H1 (cell line): ENCODE measurements at regions not wholly inside any gene's neighbourhood (a gene's known extent, or its start where the extent isn't known, plus 50 kb on each side); places are given as distances from the start of the nearest gene placed in this dataset.

Source experiments
- CTCF ChIA-PET: fragments of 300-600 bp; sonication (Branson Sonifier 250); formaldehyde crosslinking; loops from one replicate; lab custom pipeline; 2021; ENCODE audit not compliant: partially characterized antibody; lab: Charles Lee
- POLR2A ChIA-PET: fragments of 300-600 bp; sonication (Branson Sonifier 250); formaldehyde crosslinking; loops from one replicate; lab custom pipeline; 2021; ENCODE audit warnings: inconsistent platforms; ENCODE audit not compliant: partially characterized antibody; lab: Charles Lee
- DNase-seq, 2 experiments: peaks; one replicate each; pipeline versions ENCODE4 v3.0.0 to v3.0.0-alpha.2; 2010 to 2022; ENCODE audit warnings: low spot score in 2 of 2, low read depth in 1 of 2, mixed read lengths in 1 of 2
- FAIRE-seq: peaks from 2 replicates; lab custom pipeline; 2011; peaks lifted over from hg19 to GRCh38; lab: Jason Lieb, UNC
- H2AFZ ChIP-seq: 2 replicates; pipeline ENCODE4 v1.8.1; 2012; ENCODE audit warnings: low read length, inconsistent platforms
- H2AK5ac ChIP-seq: 2 replicates; pipeline ENCODE4 v1.6.1; 2013; ENCODE audit warnings: low read depth, low read length
- H2BK120ac ChIP-seq: replicated peaks from 2 replicates; pipeline ENCODE3; 2013; ENCODE audit warnings: low read depth, low read length, inconsistent platforms
- H2BK12ac ChIP-seq: 2 replicates; pipeline ENCODE4 v1.6.1; 2013; ENCODE audit warnings: low read depth, low read length
- H2BK15ac ChIP-seq: 2 replicates; pipeline ENCODE4 v1.6.1; 2013; ENCODE audit warnings: low read length
- H2BK20ac ChIP-seq: 2 replicates; pipeline ENCODE4 v1.6.1; 2013; ENCODE audit warnings: low read length
- H2BK5ac ChIP-seq: 2 replicates; pipeline ENCODE4 v1.6.1; 2013; ENCODE audit warnings: low read depth, low read length
- H3K14ac ChIP-seq: 2 replicates; pipeline ENCODE4 v1.6.1; 2013; ENCODE audit warnings: inconsistent platforms; ENCODE audit not compliant: insufficient read length
- H3K18ac ChIP-seq: 2 replicates; pipeline ENCODE4 v1.6.1; 2013; ENCODE audit warnings: low read length; ENCODE audit errors: extremely low read depth
- H3K23ac ChIP-seq: 2 replicates; pipeline ENCODE4 v1.6.1; 2013; ENCODE audit warnings: inconsistent platforms; ENCODE audit not compliant: insufficient read length
- H3K23me2 ChIP-seq: 2 replicates; pipeline ENCODE4 v1.6.1; 2013; ENCODE audit warnings: low read depth, low read length
- H3K27ac ChIP-seq: 2 replicates; pipeline ENCODE4 v1.6.1; 2011; ENCODE audit warnings: low read depth, low read length, inconsistent platforms
- H3K27me3 ChIP-seq, 4 experiments: replicated peaks in 1 of 4; 1 replicate in 1 of 4; 2 replicates in 3 of 4; pipeline versions ENCODE4 v1.6.1 to v1.8.1; 2011 to 2013; ENCODE audit warnings: low read length in 3 of 4, mild to moderate bottlenecking in 3 of 4, inconsistent platforms in 2 of 4, mixed read lengths in 2 of 4, moderate library complexity in 1 of 4; ENCODE audit not compliant: control insufficient read depth in 3 of 4, insufficient read depth in 3 of 4; ENCODE audit errors: extremely low read depth in 1 of 4
- H3K36me3 ChIP-seq, 4 experiments: 2 replicates each; pipeline versions ENCODE4 v1.6.1 to v1.8.1; 2011 to 2013; ENCODE audit warnings: mild to moderate bottlenecking in 4 of 4, low read length in 3 of 4, moderate library complexity in 2 of 4, control low read depth in 1 of 4, inconsistent platforms in 1 of 4; ENCODE audit not compliant: insufficient read depth in 4 of 4, control insufficient read depth in 2 of 4
- H3K4ac ChIP-seq: replicated peaks from 2 replicates; pipeline ENCODE3; 2013; ENCODE audit warnings: low read length, low read depth, mixed read lengths, inconsistent platforms; ENCODE audit not compliant: insufficient read length
- H3K4me1 ChIP-seq, 4 experiments: replicated peaks in 1 of 4; 1 replicate in 1 of 4; 2 replicates in 3 of 4; pipeline versions ENCODE4 v1.6.1 to v1.8.1; 2011 to 2013; ENCODE audit warnings: low read length in 3 of 4, inconsistent platforms in 2 of 4, mixed read lengths in 1 of 4; ENCODE audit not compliant: insufficient read depth in 4 of 4, control insufficient read depth in 3 of 4
- H3K4me2 ChIP-seq, 2 experiments: 2 replicates each; pipeline versions ENCODE4 v1.6.1 to v1.8.1; 2011 to 2013; ENCODE audit warnings: low read depth in 2 of 2, low read length in 2 of 2, control low read depth in 1 of 2, inconsistent platforms in 1 of 2, mild to moderate bottlenecking in 1 of 2; ENCODE audit not compliant: insufficient read depth in 1 of 2
- H3K4me3 ChIP-seq, 4 experiments: fragments of 200-600, 300-600 bp in 1 of 4; sonication (generic), shearing (Covaris generic), sonication (Bioruptor Twin) in 1 of 4; 2 replicates each; pipeline versions ENCODE4 v1.5.1 to v1.8.1; 2011 to 2016; ENCODE audit warnings: low read length in 4 of 4, low read depth in 3 of 4, control low read depth in 2 of 4, inconsistent platforms in 2 of 4, mild to moderate bottlenecking in 2 of 4, mixed read lengths in 1 of 4, moderate library complexity in 1 of 4; ENCODE audit not compliant: insufficient read depth in 2 of 4; ENCODE audit errors: extremely low read depth in 1 of 4
- H3K56ac ChIP-seq: replicated peaks from 2 replicates; pipeline ENCODE3; 2013; ENCODE audit warnings: low read depth, mild to moderate bottlenecking, mixed read lengths, low read length, inconsistent platforms; ENCODE audit not compliant: insufficient read length
- H3K79me1 ChIP-seq: 2 replicates; pipeline ENCODE4 v1.6.1; 2013; ENCODE audit warnings: low read depth, low read length, control low read depth
- H3K79me2 ChIP-seq, 2 experiments: 2 replicates each; pipeline versions ENCODE4 v1.6.1 to v1.8.1; 2012 to 2013; ENCODE audit warnings: low read length in 2 of 2, mild to moderate bottlenecking in 2 of 2, inconsistent platforms in 1 of 2; ENCODE audit not compliant: insufficient read depth in 2 of 2, control insufficient read depth in 1 of 2
- H3K9ac ChIP-seq, 4 experiments: replicated peaks in 1 of 4; 1 replicate in 1 of 4; 2 replicates in 3 of 4; pipeline versions ENCODE4 v1.6.1 to v1.8.1; 2011 to 2013; ENCODE audit warnings: low read depth in 3 of 4, low read length in 3 of 4, control low read depth in 2 of 4, mild to moderate bottlenecking in 2 of 4, moderate library complexity in 2 of 4, inconsistent platforms in 1 of 4; ENCODE audit errors: extremely low read depth in 1 of 4
- H3K9me3 ChIP-seq, 2 experiments: 2 replicates each; pipeline versions ENCODE4 v1.6.1 to v1.8.1; 2012 to 2013; ENCODE audit warnings: mild to moderate bottlenecking in 2 of 2, moderate library complexity in 2 of 2, control low read depth in 1 of 2, inconsistent platforms in 1 of 2, low read depth in 1 of 2, low read length in 1 of 2, mixed read lengths in 1 of 2; ENCODE audit not compliant: insufficient read depth in 2 of 2
- H4K20me1 ChIP-seq, 2 experiments: replicated peaks in 1 of 2; 2 replicates each; pipeline versions ENCODE3 to v1.8.1; 2011 to 2013; ENCODE audit warnings: inconsistent platforms in 2 of 2, low read length in 2 of 2, mild to moderate bottlenecking in 1 of 2; ENCODE audit not compliant: insufficient read depth in 2 of 2, control insufficient read depth in 1 of 2
- H4K5ac ChIP-seq: 2 replicates; pipeline ENCODE4 v1.6.1; 2013; ENCODE audit warnings: low read length, low read depth, mixed read lengths, inconsistent platforms; ENCODE audit not compliant: insufficient read length
- H4K8ac ChIP-seq: 2 replicates; pipeline ENCODE4 v1.8.0; 2013; ENCODE audit warnings: mild to moderate bottlenecking, moderate library complexity, low read length, inconsistent platforms; ENCODE audit not compliant: insufficient read depth; ENCODE audit errors: extremely low read depth
- H4K91ac ChIP-seq: replicated peaks from 2 replicates; pipeline ENCODE3; 2013; ENCODE audit warnings: low read length, mixed read lengths, inconsistent platforms; ENCODE audit not compliant: insufficient read length
- CBX5 ChIP-seq: fragments of 300-800, 300-1000 bp; sonication (generic); IDR thresholded peaks from 2 replicates; pipeline ENCODE4 v1.7.1; 2016; ENCODE audit warnings: antibody characterized with exemption, low read length, low read depth
- EGR1 ChIP-seq: IDR thresholded peaks from 2 replicates; pipeline ENCODE4 v1.6.1; 2011; ENCODE audit warnings: low read depth, low read length, borderline replicate concordance
- GABPA ChIP-seq: IDR thresholded peaks from 2 replicates; pipeline ENCODE4 v1.6.1; 2011; ENCODE audit warnings: mild to moderate bottlenecking, low read length, moderate library complexity, borderline replicate concordance; ENCODE audit not compliant: insufficient read depth
- HDAC2 ChIP-seq, 2 experiments: fragments of 300-600 bp in 1 of 2; sonication (generic) in 1 of 2; IDR thresholded peaks; 2 replicates each; pipeline ENCODE4 v1.6.1; 2011 to 2012; ENCODE audit warnings: low read depth in 2 of 2, low read length in 2 of 2, mild to moderate bottlenecking in 2 of 2, moderate library complexity in 2 of 2, borderline replicate concordance in 1 of 2, inconsistent platforms in 1 of 2
- JUND ChIP-seq: IDR thresholded peaks from 2 replicates; pipeline ENCODE4 v1.6.1; 2011; ENCODE audit warnings: mild to moderate bottlenecking, improper control_type of control experiment, low read length
- MAX ChIP-seq: IDR thresholded peaks from 2 replicates; pipeline ENCODE4 v1.6.1; 2012; ENCODE audit warnings: inconsistent platforms
- NANOG ChIP-seq: IDR thresholded peaks from 2 replicates; pipeline ENCODE4 v1.6.1; 2011; ENCODE audit warnings: low read length, low read depth, mild to moderate bottlenecking, inconsistent platforms; ENCODE audit not compliant: insufficient read depth, poor library complexity, severe bottlenecking
- NRF1 ChIP-seq: IDR thresholded peaks from 2 replicates; pipeline ENCODE4 v1.6.1; 2011; ENCODE audit warnings: mild to moderate bottlenecking, low read depth, low read length, improper control_type of control experiment
- RBBP5 ChIP-seq: IDR thresholded peaks from 2 replicates; pipeline ENCODE4 v1.7.1; 2012; ENCODE audit warnings: low read depth, mild to moderate bottlenecking, inconsistent platforms, low read length, moderate library complexity, borderline replicate concordance
- RFX5 ChIP-seq: IDR thresholded peaks from 2 replicates; pipeline ENCODE4 v1.6.1; 2011; ENCODE audit warnings: low read depth, low read length, improper control_type of control experiment, borderline replicate concordance
- RNF2 ChIP-seq: fragments of 200-900, 300-1000 bp; sonication (generic); IDR thresholded peaks from 2 replicates; pipeline ENCODE4 v1.7.1; 2016; ENCODE audit warnings: borderline replicate concordance, low read depth, mild to moderate bottlenecking, antibody characterized with exemption, low read length; ENCODE audit not compliant: poor library complexity, severe bottlenecking; ENCODE audit errors: missing control alignments
- RXRA ChIP-seq: IDR thresholded peaks from 2 replicates; pipeline ENCODE4 v1.6.1; 2011; ENCODE audit warnings: low read depth, mild to moderate bottlenecking, low read length, moderate library complexity; ENCODE audit not compliant: insufficient read depth
- SP1 ChIP-seq: IDR thresholded peaks from 2 replicates; pipeline ENCODE4 v1.6.1; 2011; ENCODE audit warnings: low read depth, low read length
- SP2 ChIP-seq: IDR thresholded peaks from 2 replicates; pipeline ENCODE4 v1.6.1; 2012; ENCODE audit warnings: mild to moderate bottlenecking, low read length, inconsistent platforms
- SRF ChIP-seq: IDR thresholded peaks from 2 replicates; pipeline ENCODE4 v1.6.1; 2011; ENCODE audit warnings: mild to moderate bottlenecking, low read depth, low read length, moderate library complexity
- WGBS, 2 experiments: shearing (Covaris generic) in 1 of 2; methylation state at CpG; one replicate each; pipeline versions ENCODE4 v1.1.6 to v1.1.7; 2013 to 2015; ENCODE audit warnings: low lambda C conversion rate in 2 of 2, mixed read lengths in 2 of 2, inconsistent platforms in 1 of 2, low coverage in 1 of 2, missing lambda C conversion rate in 1 of 2; ENCODE audit not compliant: insufficient replicate concordance in 2 of 2, insufficient coverage in 1 of 2, insufficient read length in 1 of 2; ENCODE audit errors: extremely low coverage in 1 of 2, missing lambda C conversion rate in 1 of 2; 5-methylcytosine and 5-hydroxymethylcytosine counted together

- CTCF ChIA-PET = no interaction called here
- H3K4ac ChIP-seq = no peak overlapping the region
Measured at GRCh38 chr7:80386686-80387085, 125.2 kb downstream of the GNAT3 start.

More at GRCh38 chr7:80386686-80387085, 125.2 kb downstream of the GNAT3 start:
- Histone ChIP-seq H3K79me1 (no peaks in the 10 kb centered on the region), H3K27ac (no peak overlapping the region), H2BK20ac (no peak overlapping the region), H2AK5ac (no peak overlapping the region), H3K56ac (no peak overlapping the region), H3K23me2 (no peaks in the 10 kb centered on the region), H4K20me1 (no peaks in the 10 kb centered on the region), H3K4me1 (no peaks in the 10 kb centered on the region), H3K79me2 (no peaks in the 10 kb centered on the region), H2BK15ac (no peak overlapping the region), H4K8ac (no peak overlapping the region), H2BK120ac (no peak overlapping the region), H2BK5ac (no peak overlapping the region), H3K4me2 (no peak overlapping the region), H2AFZ (no peak overlapping the region), H3K9ac (no peak overlapping the region), H4K91ac (no peak overlapping the region), H3K14ac (no peak overlapping the region), H3K9me3 (no peaks in the 10 kb centered on the region), H4K5ac (no peak overlapping the region), H3K23ac (no peak overlapping the region), H3K18ac (no peak overlapping the region), H3K4me3 (no peak overlapping the region), H3K36me3 (no peaks in the 10 kb centered on the region), H2BK12ac (no peak overlapping the region), H3K27me3 (no peaks in the 10 kb centered on the region)
- WGBS, 2 experiments = 90% methylated on average over 3 of the region's 3 CpGs; no CpG with 5 or more reads in 1 of the 2 experiments
- POLR2A ChIA-PET = no interaction called here
- FAIRE-seq (no peak), DNase-seq (no peak)
- TF ChIP-seq GABPA (no peak), SP2 (no peak), MAX (no peak), CBX5 (no peak), RFX5 (no peak), HDAC2 (IDR thresholded peaks at IDR 0.05; ENCODE audit: borderline replicate concordance in 1 of 2, low read depth in 2 of 2, low read length in 2 of 2) (no peak), NANOG (no peak), NRF1 (no peak), EGR1 (no peak), RXRA (no peak), SRF (no peak), JUND (no peak), RNF2 (no peak), RBBP5 (no peak), SP1 (no peak)
